ENCODE measurements at regions not wholly inside any gene's neighbourhood (a gene's known extent, or its start where the extent isn't known, plus 50 kb on each side); places are given as distances from the start of the nearest gene placed in this dataset.

DNA sequence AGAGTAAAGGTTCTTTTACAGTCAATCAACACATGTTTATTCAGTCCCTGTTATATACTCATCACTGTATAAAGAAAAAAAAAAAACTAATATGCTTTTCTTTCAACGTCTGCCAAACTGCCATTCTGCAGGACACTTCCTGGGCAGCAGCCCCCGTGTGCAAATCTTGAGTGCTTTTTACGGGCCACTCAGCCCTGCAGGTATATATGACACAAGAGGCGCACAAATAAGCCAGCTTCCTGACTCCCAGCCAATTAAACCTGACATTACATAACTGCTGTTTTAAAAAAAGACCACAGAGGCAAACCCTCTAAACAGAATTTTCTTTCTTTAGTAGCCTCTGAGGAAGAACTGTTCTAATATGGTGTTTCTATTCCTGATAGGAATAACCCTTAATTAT lies 263.0 kb upstream of the NEBL start:
- TF ChIP-seq, protein P1, sequence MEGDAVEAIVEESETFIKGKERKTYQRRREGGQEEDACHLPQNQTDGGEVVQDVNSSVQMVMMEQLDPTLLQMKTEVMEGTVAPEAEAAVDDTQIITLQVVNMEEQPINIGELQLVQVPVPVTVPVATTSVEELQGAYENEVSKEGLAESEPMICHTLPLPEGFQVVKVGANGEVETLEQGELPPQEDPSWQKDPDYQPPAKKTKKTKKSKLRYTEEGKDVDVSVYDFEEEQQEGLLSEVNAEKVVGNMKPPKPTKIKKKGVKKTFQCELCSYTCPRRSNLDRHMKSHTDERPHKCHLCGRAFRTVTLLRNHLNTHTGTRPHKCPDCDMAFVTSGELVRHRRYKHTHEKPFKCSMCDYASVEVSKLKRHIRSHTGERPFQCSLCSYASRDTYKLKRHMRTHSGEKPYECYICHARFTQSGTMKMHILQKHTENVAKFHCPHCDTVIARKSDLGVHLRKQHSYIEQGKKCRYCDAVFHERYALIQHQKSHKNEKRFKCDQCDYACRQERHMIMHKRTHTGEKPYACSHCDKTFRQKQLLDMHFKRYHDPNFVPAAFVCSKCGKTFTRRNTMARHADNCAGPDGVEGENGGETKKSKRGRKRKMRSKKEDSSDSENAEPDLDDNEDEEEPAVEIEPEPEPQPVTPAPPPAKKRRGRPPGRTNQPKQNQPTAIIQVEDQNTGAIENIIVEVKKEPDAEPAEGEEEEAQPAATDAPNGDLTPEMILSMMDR (IDR thresholded peaks at IDR 0.05): no peak
- no peak for TF ChIP-seq POLR2AphosphoS5 (IDR thresholded peaks at IDR 0.05; ENCODE audit: low read depth, low read length)
